HepG2 (cell line): ENCODE measurements at regions not wholly inside any gene's neighbourhood (a gene's known extent, or its start where the extent isn't known, plus 50 kb on each side); places are given as distances from the start of the nearest gene placed in this dataset.

Experiments
- ARHGAP35 ChIP-seq: sonication (generic); formaldehyde crosslinking; IDR thresholded peaks from 2 replicates; pipeline ENCODE4 v1.9.0; 2022; ENCODE audit warnings: mild to moderate bottlenecking, inconsistent platforms, moderate library complexity, missing genetic modification reagents, borderline replicate concordance
- BCL6 ChIP-seq: IDR thresholded peaks from 2 replicates; pipeline ENCODE4 v1.6.1; 2016; ENCODE audit warnings: missing genetic modification reagents, missing compliant biosample characterization
- FOXO1 ChIP-seq: sonication (generic); formaldehyde crosslinking; IDR thresholded peaks from 2 replicates; pipeline ENCODE4 v1.4.0; 2020; ENCODE audit warnings: missing genetic modification reagents
- ISX ChIP-seq: sonication (generic); formaldehyde crosslinking; conservative IDR thresholded peaks from 2 replicates; pipeline ENCODE4 v1.5.0; 2020; ENCODE audit warnings: missing genetic modification reagents
- KAT2B ChIP-seq: fragments of 150-350 bp; IDR thresholded peaks from 2 replicates; pipeline ENCODE4 v1.6.1; 2014; ENCODE audit warnings: low read depth, low read length, borderline replicate concordance
- KDM6A ChIP-seq: IDR thresholded peaks from 2 replicates; pipeline ENCODE4 v1.6.1; 2016; ENCODE audit warnings: low read depth
- LCORL ChIP-seq, 2 experiments: fragments of 450-650 bp in 1 of 2; sonication (generic) in 1 of 2; formaldehyde crosslinking in 1 of 2; IDR thresholded peaks; 2 replicates each; pipeline versions ENCODE4 v1.5.0 to v1.6.1; 2017 to 2020; ENCODE audit warnings: antibody characterized with exemption in 1 of 2, missing genetic modification reagents in 1 of 2
- NFRKB ChIP-seq: fragments of 450-650 bp; IDR thresholded peaks from 2 replicates; pipeline ENCODE4 v1.6.1; 2017
- PAF1 ChIP-seq: IDR thresholded peaks from 2 replicates; pipeline ENCODE4 v1.6.1; 2016; ENCODE audit warnings: missing genetic modification reagents, missing compliant biosample characterization
- SUZ12 ChIP-seq: fragments of 150-350 bp; IDR thresholded peaks from 2 replicates; pipeline ENCODE4 v1.6.1; 2014; ENCODE audit warnings: low read depth, low read length
- TARDBP ChIP-seq: sonication (generic); formaldehyde crosslinking; IDR thresholded peaks from 2 replicates; pipeline ENCODE4 v1.8.0; 2022; ENCODE audit warnings: mild to moderate bottlenecking, missing genetic modification reagents
- TBP ChIP-seq: sonication (generic); formaldehyde crosslinking; IDR thresholded peaks from 2 replicates; pipeline ENCODE4 v1.5.0; 2020; ENCODE audit warnings: missing genetic modification reagents
- ZFP62 ChIP-seq: sonication (generic); formaldehyde crosslinking; IDR thresholded peaks from 2 replicates; pipeline ENCODE4 v1.4.0; 2020; ENCODE audit warnings: missing genetic modification reagents
- ZFP82 ChIP-seq: sonication (generic); formaldehyde crosslinking; IDR thresholded peaks from 2 replicates; pipeline ENCODE4 v1.5.1; 2020; ENCODE audit warnings: mild to moderate bottlenecking, missing genetic modification reagents, borderline replicate concordance
- ZNF143 ChIP-seq: sonication (generic); formaldehyde crosslinking; IDR thresholded peaks from 2 replicates; pipeline ENCODE4 v1.4.0; 2020; ENCODE audit warnings: missing genetic modification reagents
- ZNF383 ChIP-seq: sonication (generic); formaldehyde crosslinking; IDR thresholded peaks from 2 replicates; pipeline ENCODE4 v1.4.0; 2020; ENCODE audit warnings: missing genetic modification reagents, mild to moderate bottlenecking, borderline replicate concordance
- ZNF468 ChIP-seq: sonication (generic); formaldehyde crosslinking; IDR thresholded peaks from 2 replicates; pipeline ENCODE4 v1.8.0; 2022; ENCODE audit warnings: mild to moderate bottlenecking, moderate library complexity, missing genetic modification reagents
- ZNF501 ChIP-seq: sonication (generic); formaldehyde crosslinking; IDR thresholded peaks from 2 replicates; pipeline ENCODE4 v1.5.1; 2020; ENCODE audit warnings: mild to moderate bottlenecking, moderate library complexity, missing genetic modification reagents
- TF ChIP-seq, protein P1 (sequence below): sonication (generic); formaldehyde crosslinking; IDR thresholded peaks from 2 replicates; pipeline ENCODE4 v1.4.0; 2020; ENCODE audit warnings: missing genetic modification reagents
- TF ChIP-seq, protein P2 (sequence below): sonication (generic); formaldehyde crosslinking; IDR thresholded peaks from 2 replicates; pipeline ENCODE4 v1.8.0; 2023; ENCODE audit warnings: mild to moderate bottlenecking, missing genetic modification reagents
- TF ChIP-seq, protein P3 (sequence below): sonication (generic); formaldehyde crosslinking; IDR thresholded peaks from 2 replicates; pipeline ENCODE4 v1.9.0; 2021; ENCODE audit warnings: mild to moderate bottlenecking, missing genetic modification reagents
- TF ChIP-seq, protein P4 (sequence below): sonication (generic); formaldehyde crosslinking; IDR thresholded peaks from 2 replicates; pipeline ENCODE4 v1.5.1; 2020; ENCODE audit warnings: missing genetic modification reagents, mild to moderate bottlenecking, borderline replicate concordance
- TF ChIP-seq, protein P5 (sequence below): sonication (generic); formaldehyde crosslinking; IDR thresholded peaks from 2 replicates; pipeline ENCODE4 v1.8.1; 2023; ENCODE audit warnings: mild to moderate bottlenecking, missing genetic modification reagents, borderline replicate concordance

DNA sequence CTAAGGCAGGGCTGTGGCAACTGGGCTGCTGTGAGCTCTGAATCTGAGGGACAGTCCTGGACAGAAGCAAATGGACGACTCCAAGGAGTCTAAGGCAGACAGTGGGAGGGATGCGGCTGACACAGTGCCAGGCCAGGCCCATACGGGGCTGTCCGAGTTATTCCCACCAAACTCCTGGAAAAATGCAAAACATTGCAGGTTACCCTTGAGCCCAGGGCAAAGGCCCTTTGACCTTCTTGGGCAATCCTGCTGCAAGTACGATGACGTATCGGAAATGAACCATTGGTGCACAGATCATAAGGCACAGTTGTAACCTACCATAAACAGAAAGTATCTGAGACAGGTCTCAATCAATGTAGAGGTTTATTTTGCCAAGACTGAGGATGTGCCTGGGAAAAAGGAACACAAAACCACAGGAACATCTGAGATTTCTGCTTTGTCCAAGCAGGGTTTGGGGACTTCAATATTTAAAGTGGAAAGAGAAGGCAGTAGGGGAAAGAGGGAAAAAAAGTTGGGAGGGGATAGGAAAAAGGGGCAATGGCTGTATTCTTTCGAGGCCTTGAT is 118.9 kb downstream of the DACT2 start (continued):
- TF ChIP-seq, protein P1, sequence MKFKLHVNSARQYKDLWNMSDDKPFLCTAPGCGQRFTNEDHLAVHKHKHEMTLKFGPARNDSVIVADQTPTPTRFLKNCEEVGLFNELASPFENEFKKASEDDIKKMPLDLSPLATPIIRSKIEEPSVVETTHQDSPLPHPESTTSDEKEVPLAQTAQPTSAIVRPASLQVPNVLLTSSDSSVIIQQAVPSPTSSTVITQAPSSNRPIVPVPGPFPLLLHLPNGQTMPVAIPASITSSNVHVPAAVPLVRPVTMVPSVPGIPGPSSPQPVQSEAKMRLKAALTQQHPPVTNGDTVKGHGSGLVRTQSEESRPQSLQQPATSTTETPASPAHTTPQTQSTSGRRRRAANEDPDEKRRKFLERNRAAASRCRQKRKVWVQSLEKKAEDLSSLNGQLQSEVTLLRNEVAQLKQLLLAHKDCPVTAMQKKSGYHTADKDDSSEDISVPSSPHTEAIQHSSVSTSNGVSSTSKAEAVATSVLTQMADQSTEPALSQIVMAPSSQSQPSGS (CRISPR knock-in tag): peak; percentile 99
- TF ChIP-seq ARHGAP35 (CRISPR knock-in tag) (no peak), TBP (no peak), BCL6 (CRISPR knock-in tag) (peak; percentile 85), ZFP82 (CRISPR knock-in tag) (no peak), FOXO1 (CRISPR knock-in tag) (peak; percentile 91; the same call in 1 of the 2 replicates), ISX (CRISPR knock-in tag) (no peak), ZNF383 (CRISPR knock-in tag) (no peak), ZNF468 (CRISPR knock-in tag) (no peak), LCORL (IDR thresholded peaks at IDR 0.05) (no peak), LCORL (CRISPR knock-in tag; IDR thresholded peaks at IDR 0.05) (peak; percentile 99), NFRKB (no peak), PAF1 (CRISPR knock-in tag) (no peak), ZNF143 (CRISPR knock-in tag) (no peak), ZNF501 (peak; percentile 77), KAT2B (no peak), TARDBP (peak; percentile 82; the same call in 1 of the 2 replicates), ZFP62 (CRISPR knock-in tag) (no peak), KDM6A (CRISPR knock-in tag) (peak; percentile 72), SUZ12 (no peak)
- TF ChIP-seq, protein P2, sequence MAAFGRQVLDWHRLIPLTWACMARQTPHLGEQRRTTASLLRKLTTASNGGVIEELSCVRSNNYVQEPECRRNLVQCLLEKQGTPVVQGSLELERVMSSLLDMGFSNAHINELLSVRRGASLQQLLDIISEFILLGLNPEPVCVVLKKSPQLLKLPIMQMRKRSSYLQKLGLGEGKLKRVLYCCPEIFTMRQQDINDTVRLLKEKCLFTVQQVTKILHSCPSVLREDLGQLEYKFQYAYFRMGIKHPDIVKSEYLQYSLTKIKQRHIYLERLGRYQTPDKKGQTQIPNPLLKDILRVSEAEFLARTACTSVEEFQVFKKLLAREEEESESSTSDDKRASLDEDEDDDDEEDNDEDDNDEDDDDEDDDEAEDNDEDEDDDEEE: no peak; the same call in 1 of the 2 replicates
- TF ChIP-seq, protein P3, sequence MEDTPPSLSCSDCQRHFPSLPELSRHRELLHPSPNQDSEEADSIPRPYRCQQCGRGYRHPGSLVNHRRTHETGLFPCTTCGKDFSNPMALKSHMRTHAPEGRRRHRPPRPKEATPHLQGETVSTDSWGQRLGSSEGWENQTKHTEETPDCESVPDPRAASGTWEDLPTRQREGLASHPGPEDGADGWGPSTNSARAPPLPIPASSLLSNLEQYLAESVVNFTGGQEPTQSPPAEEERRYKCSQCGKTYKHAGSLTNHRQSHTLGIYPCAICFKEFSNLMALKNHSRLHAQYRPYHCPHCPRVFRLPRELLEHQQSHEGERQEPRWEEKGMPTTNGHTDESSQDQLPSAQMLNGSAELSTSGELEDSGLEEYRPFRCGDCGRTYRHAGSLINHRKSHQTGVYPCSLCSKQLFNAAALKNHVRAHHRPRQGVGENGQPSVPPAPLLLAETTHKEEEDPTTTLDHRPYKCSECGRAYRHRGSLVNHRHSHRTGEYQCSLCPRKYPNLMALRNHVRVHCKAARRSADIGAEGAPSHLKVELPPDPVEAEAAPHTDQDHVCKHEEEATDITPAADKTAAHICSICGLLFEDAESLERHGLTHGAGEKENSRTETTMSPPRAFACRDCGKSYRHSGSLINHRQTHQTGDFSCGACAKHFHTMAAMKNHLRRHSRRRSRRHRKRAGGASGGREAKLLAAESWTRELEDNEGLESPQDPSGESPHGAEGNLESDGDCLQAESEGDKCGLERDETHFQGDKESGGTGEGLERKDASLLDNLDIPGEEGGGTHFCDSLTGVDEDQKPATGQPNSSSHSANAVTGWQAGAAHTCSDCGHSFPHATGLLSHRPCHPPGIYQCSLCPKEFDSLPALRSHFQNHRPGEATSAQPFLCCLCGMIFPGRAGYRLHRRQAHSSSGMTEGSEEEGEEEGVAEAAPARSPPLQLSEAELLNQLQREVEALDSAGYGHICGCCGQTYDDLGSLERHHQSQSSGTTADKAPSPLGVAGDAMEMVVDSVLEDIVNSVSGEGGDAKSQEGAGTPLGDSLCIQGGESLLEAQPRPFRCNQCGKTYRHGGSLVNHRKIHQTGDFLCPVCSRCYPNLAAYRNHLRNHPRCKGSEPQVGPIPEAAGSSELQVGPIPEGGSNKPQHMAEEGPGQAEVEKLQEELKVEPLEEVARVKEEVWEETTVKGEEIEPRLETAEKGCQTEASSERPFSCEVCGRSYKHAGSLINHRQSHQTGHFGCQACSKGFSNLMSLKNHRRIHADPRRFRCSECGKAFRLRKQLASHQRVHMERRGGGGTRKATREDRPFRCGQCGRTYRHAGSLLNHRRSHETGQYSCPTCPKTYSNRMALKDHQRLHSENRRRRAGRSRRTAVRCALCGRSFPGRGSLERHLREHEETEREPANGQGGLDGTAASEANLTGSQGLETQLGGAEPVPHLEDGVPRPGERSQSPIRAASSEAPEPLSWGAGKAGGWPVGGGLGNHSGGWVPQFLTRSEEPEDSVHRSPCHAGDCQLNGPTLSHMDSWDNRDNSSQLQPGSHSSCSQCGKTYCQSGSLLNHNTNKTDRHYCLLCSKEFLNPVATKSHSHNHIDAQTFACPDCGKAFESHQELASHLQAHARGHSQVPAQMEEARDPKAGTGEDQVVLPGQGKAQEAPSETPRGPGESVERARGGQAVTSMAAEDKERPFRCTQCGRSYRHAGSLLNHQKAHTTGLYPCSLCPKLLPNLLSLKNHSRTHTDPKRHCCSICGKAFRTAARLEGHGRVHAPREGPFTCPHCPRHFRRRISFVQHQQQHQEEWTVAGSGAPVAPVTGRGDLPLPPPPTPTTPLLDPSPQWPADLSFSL (CRISPR knock-in tag): no peak
- TF ChIP-seq, protein P4, sequence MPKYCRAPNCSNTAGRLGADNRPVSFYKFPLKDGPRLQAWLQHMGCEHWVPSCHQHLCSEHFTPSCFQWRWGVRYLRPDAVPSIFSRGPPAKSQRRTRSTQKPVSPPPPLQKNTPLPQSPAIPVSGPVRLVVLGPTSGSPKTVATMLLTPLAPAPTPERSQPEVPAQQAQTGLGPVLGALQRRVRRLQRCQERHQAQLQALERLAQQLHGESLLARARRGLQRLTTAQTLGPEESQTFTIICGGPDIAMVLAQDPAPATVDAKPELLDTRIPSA (CRISPR knock-in tag): no peak
- TF ChIP-seq, protein P5, sequence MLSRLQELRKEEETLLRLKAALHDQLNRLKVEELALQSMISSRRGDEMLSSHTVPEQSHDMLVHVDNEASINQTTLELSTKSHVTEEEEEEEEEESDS (CRISPR knock-in tag): no peak
